IMR-90 (cell line): ENCODE measurements at regions not wholly inside any gene's neighbourhood (a gene's known extent, or its start where the extent isn't known, plus 50 kb on each side); places are given as distances from the start of the nearest gene placed in this dataset.

ENCODE experiments used
- BHLHE40 ChIP-seq: fragments of 150-350 bp; IDR thresholded peaks from 2 replicates; pipeline ENCODE4 v1.6.1; 2016; ENCODE audit warnings: mild to moderate bottlenecking, low read depth, low read length
- CEBPB ChIP-seq: IDR thresholded peaks from 2 replicates; pipeline ENCODE4 v1.6.1; 2012; ENCODE audit warnings: low read depth, low read length, improper control_type of control experiment
- CTCF ChIP-seq: conservative IDR thresholded peaks from 2 replicates; pipeline ENCODE4 v1.5.1; 2012; ENCODE audit warnings: mild to moderate bottlenecking, low read depth, low read length, improper control_type of control experiment
- FOS ChIP-seq: fragments of 150-350 bp; IDR thresholded peaks from 2 replicates; pipeline ENCODE4 v1.6.1; 2016; ENCODE audit warnings: low read depth, low read length
- MAFK ChIP-seq: IDR thresholded peaks from 2 replicates; pipeline ENCODE4 v1.6.1; 2012; ENCODE audit warnings: low read depth, low read length, improper control_type of control experiment
- MAZ ChIP-seq: IDR thresholded peaks from 2 replicates; pipeline ENCODE4 v1.6.1; 2012; ENCODE audit warnings: low read depth, mild to moderate bottlenecking, low read length, improper control_type of control experiment, moderate library complexity, borderline replicate concordance
- NFE2L2 ChIP-seq: fragments of 150-350 bp; IDR thresholded peaks from 2 replicates; pipeline ENCODE4 v1.6.1; 2016; ENCODE audit warnings: low read depth, mild to moderate bottlenecking, low read length
- POLR2A ChIP-seq: IDR thresholded peaks from 2 replicates; pipeline ENCODE4 v1.6.1; 2012; ENCODE audit warnings: mild to moderate bottlenecking, low read depth, low read length
- RAD21 ChIP-seq: IDR thresholded peaks from 2 replicates; pipeline ENCODE4 v1.6.1; 2012; ENCODE audit warnings: low read length, improper control_type of control experiment
- RFX5 ChIP-seq: IDR thresholded peaks from 2 replicates; pipeline ENCODE4 v1.8.0; 2012; ENCODE audit warnings: low read depth, mild to moderate bottlenecking, low read length, moderate library complexity
- SMC3 ChIP-seq: fragments of 150-350 bp; IDR thresholded peaks from 2 replicates; pipeline ENCODE4 v1.6.1; 2016; ENCODE audit warnings: low read depth, mild to moderate bottlenecking, antibody characterized with exemption, low read length, moderate library complexity
- USF2 ChIP-seq: fragments of 150-350 bp; IDR thresholded peaks from 2 replicates; pipeline ENCODE4 v1.6.1; 2017; ENCODE audit warnings: mild to moderate bottlenecking, antibody characterized with exemption, low read length, low read depth
- TF ChIP-seq, protein P1 (sequence below): fragments of 150-350 bp; IDR thresholded peaks from 2 replicates; pipeline ENCODE4 v1.6.1; 2016; ENCODE audit warnings: low read depth, mild to moderate bottlenecking, low read length, moderate library complexity, borderline replicate concordance

GRCh38 chr4:67365661-67366245 is 179.6 kb downstream of the CENPC start:
- no peak for TF ChIP-seq CTCF
- no peak for TF ChIP-seq POLR2A
- no peak for TF ChIP-seq NFE2L2
- TF ChIP-seq CEBPB = no peak
- no peak for TF ChIP-seq RAD21
- no peak for TF ChIP-seq MAFK
- TF ChIP-seq BHLHE40 = no peak
- TF ChIP-seq, protein P1, sequence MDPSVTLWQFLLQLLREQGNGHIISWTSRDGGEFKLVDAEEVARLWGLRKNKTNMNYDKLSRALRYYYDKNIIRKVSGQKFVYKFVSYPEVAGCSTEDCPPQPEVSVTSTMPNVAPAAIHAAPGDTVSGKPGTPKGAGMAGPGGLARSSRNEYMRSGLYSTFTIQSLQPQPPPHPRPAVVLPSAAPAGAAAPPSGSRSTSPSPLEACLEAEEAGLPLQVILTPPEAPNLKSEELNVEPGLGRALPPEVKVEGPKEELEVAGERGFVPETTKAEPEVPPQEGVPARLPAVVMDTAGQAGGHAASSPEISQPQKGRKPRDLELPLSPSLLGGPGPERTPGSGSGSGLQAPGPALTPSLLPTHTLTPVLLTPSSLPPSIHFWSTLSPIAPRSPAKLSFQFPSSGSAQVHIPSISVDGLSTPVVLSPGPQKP = no peak
- TF ChIP-seq MAZ = no peak
- TF ChIP-seq USF2 = no peak
- no peak for TF ChIP-seq RFX5
- TF ChIP-seq FOS = no peak
- TF ChIP-seq SMC3 = no peak
